Uterus (tissue), 3 donors: ENCODE measurements at regions not wholly inside any gene's neighbourhood (a gene's known extent, or its start where the extent isn't known, plus 50 kb on each side); places are given as distances from the start of the nearest gene placed in this dataset.

Source experiments
- DNase-seq, 2 donors: peaks; one replicate each; pipeline ENCODE4 v3.0.0-alpha.2; 2019 to 2020
- H3K27ac ChIP-seq, 2 donors: fragments of 200-600 bp; sonication (generic); 1 replicate in 1 of 2; 2 replicates in 1 of 2; pipeline ENCODE4 v1.5.1; 2016 to 2018
- H3K27me3 ChIP-seq, 2 donors: fragments of 200-600 bp; sonication (generic); one replicate each; pipeline ENCODE4 v1.5.1; 2018 to 2019; ENCODE audit warnings: control low read depth in 1 of 2
- H3K36me3 ChIP-seq, 2 donors: fragments of 200-600 bp; sonication (generic); one replicate each; pipeline ENCODE4 v1.5.1; 2019; ENCODE audit warnings: control low read depth in 1 of 2
- H3K4me1 ChIP-seq, 2 donors: fragments of 200-600 bp; sonication (generic); one replicate each; pipeline ENCODE4 v1.5.1; 2018 to 2019; ENCODE audit warnings: control low read depth in 1 of 2
- H3K4me3 ChIP-seq, 2 donors: fragments of 200-600 bp; sonication (generic); 1 replicate in 1 of 2; 2 replicates in 1 of 2; pipeline ENCODE4 v1.5.1; 2018 to 2019; ENCODE audit warnings: mild to moderate bottlenecking in 1 of 2
- H3K9me3 ChIP-seq, 2 donors: fragments of 200-600 bp; sonication (generic); one replicate each; pipeline ENCODE4 v1.5.1; 2019; ENCODE audit warnings: control low read depth in 1 of 2
- CTCF ChIP-seq, 4 experiments: fragments of 200-600 bp in 2 of 4; fragments of 450-650 bp in 2 of 4; sonication (generic) in 2 of 4; IDR thresholded peaks; one replicate each; pipeline ENCODE4 v1.5.1; 2016 to 2019; ENCODE audit warnings: antibody characterized with exemption in 4 of 4, mild to moderate bottlenecking in 2 of 4, moderate library complexity in 1 of 4
- POLR2A ChIP-seq, 2 donors: fragments of 450-650 bp; IDR thresholded peaks; one replicate each; pipeline ENCODE4 v1.6.1; 2016; ENCODE audit warnings: antibody characterized with exemption in 2 of 2, mild to moderate bottlenecking in 1 of 2, moderate library complexity in 1 of 2
- intact Hi-C: fragments of 100-400 bp; cut with DNase I; formaldehyde crosslinking; loops from one replicate; pipeline ENCODE4 v1.15.1; 2023; ENCODE audit warnings: low total_unique reads
- donor health status: DM: yes; HTN: yes; CAD: no.

GRCh38 chr5:144582066-144582465, 411.4 kb downstream of the KCTD16 start:
- TF ChIP-seq POLR2A (IDR thresholded peaks at IDR 0.05) (no peak), CTCF (IDR thresholded peaks at IDR 0.05) (no peak)
- no peaks in the 10 kb centered on the region for H3K4me1 ChIP-seq
- H3K27ac ChIP-seq = no peak overlapping the region
- no peak for DNase-seq
- no peaks in the 10 kb centered on the region for H3K27me3 ChIP-seq
- H3K36me3 ChIP-seq = no peaks in the 10 kb centered on the region
- no peak overlapping the region for H3K4me3 ChIP-seq
- no peaks in the 10 kb centered on the region for H3K9me3 ChIP-seq
- intact Hi-C loops = no loop called here

- H3K4me1 ChIP-seq = no peaks in the 10 kb centered on the region
- H3K27me3 ChIP-seq = no peaks in the 10 kb centered on the region
- no peak overlapping the region for H3K27ac ChIP-seq
- H3K4me3 ChIP-seq = no peak overlapping the region
- H3K9me3 ChIP-seq = no peaks in the 10 kb centered on the region
- intact Hi-C loops = no loop called here
- no peak for DNase-seq
- no peaks in the 10 kb centered on the region for H3K36me3 ChIP-seq
- TF ChIP-seq CTCF (IDR thresholded peaks at IDR 0.05) = no peak
- no peak for TF ChIP-seq POLR2A (IDR thresholded peaks at IDR 0.05)
Observed at GRCh38 chr5:144581044-144581443, 410.4 kb downstream of the KCTD16 start.

GRCh38 chr5:144577676-144578075, 407.0 kb downstream of the KCTD16 start:
- no peaks in the 10 kb centered on the region for H3K9me3 ChIP-seq
- no peaks in the 10 kb centered on the region for H3K27me3 ChIP-seq
- no peaks in the 10 kb centered on the region for H3K4me1 ChIP-seq
- no peak for DNase-seq
- H3K27ac ChIP-seq = no peak overlapping the region
- intact Hi-C loops = no loop called here
- no peak for TF ChIP-seq POLR2A (IDR thresholded peaks at IDR 0.05)
- TF ChIP-seq CTCF (IDR thresholded peaks at IDR 0.05) = no peak
- no peaks in the 10 kb centered on the region for H3K36me3 ChIP-seq
- H3K4me3 ChIP-seq = no peak overlapping the region

- Histone ChIP-seq H3K4me3 (no peak overlapping the region), H3K4me1 (no peaks in the 10 kb centered on the region), H3K27ac (no peak overlapping the region), H3K27me3 (no peaks in the 10 kb centered on the region), H3K9me3 (no peaks in the 10 kb centered on the region), H3K36me3 (no peaks in the 10 kb centered on the region)
- intact Hi-C loops = no loop called here
- TF ChIP-seq CTCF (IDR thresholded peaks at IDR 0.05) (no peak), POLR2A (IDR thresholded peaks at IDR 0.05) (no peak)
- DNase-seq = no peak
Observed at GRCh38 chr5:144575736-144576135, 405.1 kb downstream of the KCTD16 start.

- no peaks in the 10 kb centered on the region for H3K36me3 ChIP-seq
- no peaks in the 10 kb centered on the region for H3K27me3 ChIP-seq
- no peak overlapping the region for H3K27ac ChIP-seq
- no peaks in the 10 kb centered on the region for H3K4me1 ChIP-seq
- H3K9me3 ChIP-seq = no peaks in the 10 kb centered on the region
- intact Hi-C loops = no loop called here
- TF ChIP-seq CTCF (IDR thresholded peaks at IDR 0.05) (no peak), POLR2A (IDR thresholded peaks at IDR 0.05) (no peak)
- no peak for DNase-seq
- no peak overlapping the region for H3K4me3 ChIP-seq
Observed at GRCh38 chr5:144567421-144567780, 396.7 kb downstream of the KCTD16 start.
